NT2/D1 (cell line): ENCODE measurements at regions not wholly inside any gene's neighbourhood (a gene's known extent, or its start where the extent isn't known, plus 50 kb on each side); places are given as distances from the start of the nearest gene placed in this dataset.

ENCODE experiments used
- SUZ12 ChIP-seq: IDR thresholded peaks from 2 replicates; pipeline ENCODE4 v1.6.1; 2011; ENCODE audit not compliant: insufficient read length, insufficient read depth; ENCODE audit errors: extremely low read depth
- YY1 ChIP-seq: IDR thresholded peaks from 2 replicates; pipeline ENCODE4 v1.6.1; 2011; ENCODE audit not compliant: insufficient read length, insufficient read depth
- ZNF274 ChIP-seq: IDR thresholded peaks from 2 replicates; pipeline ENCODE4 v1.6.1; 2011; ENCODE audit warnings: mild to moderate bottlenecking, low read depth, low read length

GRCh38 chr5:154603011-154603410 is 125.0 kb upstream of the HAND1 start:
- TF ChIP-seq ZNF274 = no peak
- no peak for TF ChIP-seq YY1
- TF ChIP-seq SUZ12 = no peak
